Left ventricle myocardium inferior (tissue), 1 donor: ENCODE measurements at regions not wholly inside any gene's neighbourhood (a gene's known extent, or its start where the extent isn't known, plus 50 kb on each side); places are given as distances from the start of the nearest gene placed in this dataset.

Source experiments
- DNase-seq: peaks from one replicate; pipeline ENCODE4 v3.0.0-alpha.2; 2020
- H3K27ac ChIP-seq: fragments of 200-600 bp; replicated peaks from 2 replicates; pipeline ENCODE4 v1.8.0; 2021
- H3K27me3 ChIP-seq: fragments of 200-600 bp; 2 replicates; pipeline ENCODE4 v1.8.0; 2021; ENCODE audit warnings: low read depth
- H3K36me3 ChIP-seq: fragments of 200-600 bp; 2 replicates; pipeline ENCODE4 v1.8.0; 2021
- H3K4me1 ChIP-seq: fragments of 200-600 bp; 2 replicates; pipeline ENCODE4 v1.8.0; 2021
- H3K4me3 ChIP-seq: fragments of 200-600 bp; 2 replicates; pipeline ENCODE4 v1.8.0; 2021; ENCODE audit warnings: mild to moderate bottlenecking, moderate library complexity
- H3K9me3 ChIP-seq: fragments of 200-600 bp; replicated peaks from 2 replicates; pipeline ENCODE4 v1.8.0; 2021
- intact Hi-C: fragments of 100-400 bp; cut with micrococcal nuclease; formaldehyde crosslinking; loops from one replicate; pipeline ENCODE4 v1.11.0; 2022
- TF ChIP-seq, protein P1 (sequence below): fragments of 200-600 bp; IDR thresholded peaks from 2 replicates; pipeline ENCODE4 v1.8.0; 2021; ENCODE audit warnings: antibody characterized with exemption, mild to moderate bottlenecking, borderline replicate concordance
- donor health status: DM: no; HTN: yes; CAD: no; lungs with severe emphysema.

DNA sequence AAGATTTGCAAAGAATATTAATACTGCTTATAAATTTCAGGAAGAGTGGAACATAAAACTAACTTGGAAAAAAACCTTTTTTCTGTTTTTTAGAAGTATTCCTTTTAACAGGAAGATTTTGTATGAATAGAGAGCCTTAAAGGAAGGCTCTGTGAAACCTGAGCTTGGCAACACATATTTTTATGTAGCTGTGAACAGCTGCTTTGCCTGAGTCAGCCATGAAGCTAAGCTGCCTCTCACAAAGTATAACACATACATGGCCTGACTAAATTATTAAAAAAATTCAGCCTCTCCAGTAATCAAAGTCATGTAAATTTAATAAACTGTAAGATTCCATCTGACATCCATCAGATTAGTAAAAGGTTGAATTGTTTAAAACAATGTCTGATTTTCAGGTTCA lies 547.5 kb downstream of the ELAVL2 start:
- Histone ChIP-seq H3K27me3 (no peaks in the 10 kb centered on the region), H3K27ac (no peak overlapping the region), H3K4me1 (no peaks in the 10 kb centered on the region), H3K9me3 (no peaks in the 10 kb centered on the region), H3K4me3 (no peak overlapping the region), H3K36me3 (no peaks in the 10 kb centered on the region)
- intact Hi-C loops: no loop called here
- DNase-seq: no peak
- TF ChIP-seq, protein P1, sequence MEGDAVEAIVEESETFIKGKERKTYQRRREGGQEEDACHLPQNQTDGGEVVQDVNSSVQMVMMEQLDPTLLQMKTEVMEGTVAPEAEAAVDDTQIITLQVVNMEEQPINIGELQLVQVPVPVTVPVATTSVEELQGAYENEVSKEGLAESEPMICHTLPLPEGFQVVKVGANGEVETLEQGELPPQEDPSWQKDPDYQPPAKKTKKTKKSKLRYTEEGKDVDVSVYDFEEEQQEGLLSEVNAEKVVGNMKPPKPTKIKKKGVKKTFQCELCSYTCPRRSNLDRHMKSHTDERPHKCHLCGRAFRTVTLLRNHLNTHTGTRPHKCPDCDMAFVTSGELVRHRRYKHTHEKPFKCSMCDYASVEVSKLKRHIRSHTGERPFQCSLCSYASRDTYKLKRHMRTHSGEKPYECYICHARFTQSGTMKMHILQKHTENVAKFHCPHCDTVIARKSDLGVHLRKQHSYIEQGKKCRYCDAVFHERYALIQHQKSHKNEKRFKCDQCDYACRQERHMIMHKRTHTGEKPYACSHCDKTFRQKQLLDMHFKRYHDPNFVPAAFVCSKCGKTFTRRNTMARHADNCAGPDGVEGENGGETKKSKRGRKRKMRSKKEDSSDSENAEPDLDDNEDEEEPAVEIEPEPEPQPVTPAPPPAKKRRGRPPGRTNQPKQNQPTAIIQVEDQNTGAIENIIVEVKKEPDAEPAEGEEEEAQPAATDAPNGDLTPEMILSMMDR: no peak

DNA sequence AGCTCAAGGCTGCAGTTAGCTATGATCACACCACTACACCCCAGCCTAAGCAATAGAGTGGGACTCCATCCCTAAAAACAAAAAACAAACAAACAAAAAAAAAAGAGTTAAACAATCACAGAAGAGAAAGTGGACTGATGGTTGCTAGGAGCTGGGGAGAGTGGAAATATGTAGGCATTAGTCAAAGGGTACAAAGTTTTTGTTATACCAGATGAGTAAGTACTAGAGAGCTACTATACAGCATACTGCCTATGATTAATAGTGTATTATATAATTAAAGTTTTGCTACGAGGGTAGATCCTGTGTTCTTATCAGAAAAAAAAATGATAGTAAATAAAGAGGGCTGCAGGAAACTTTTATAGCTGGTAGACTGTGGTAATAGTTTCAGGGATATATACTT lies 538.6 kb downstream of the ELAVL2 start:
- DNase-seq: no peak
- Histone ChIP-seq H3K4me1 (no peaks in the 10 kb centered on the region), H3K4me3 (no peak overlapping the region), H3K27ac (no peak overlapping the region), H3K9me3 (no peaks in the 10 kb centered on the region), H3K27me3 (no peaks in the 10 kb centered on the region), H3K36me3 (no peaks in the 10 kb centered on the region)
- intact Hi-C loops: no loop called here
- TF ChIP-seq, protein P1: no peak

DNA sequence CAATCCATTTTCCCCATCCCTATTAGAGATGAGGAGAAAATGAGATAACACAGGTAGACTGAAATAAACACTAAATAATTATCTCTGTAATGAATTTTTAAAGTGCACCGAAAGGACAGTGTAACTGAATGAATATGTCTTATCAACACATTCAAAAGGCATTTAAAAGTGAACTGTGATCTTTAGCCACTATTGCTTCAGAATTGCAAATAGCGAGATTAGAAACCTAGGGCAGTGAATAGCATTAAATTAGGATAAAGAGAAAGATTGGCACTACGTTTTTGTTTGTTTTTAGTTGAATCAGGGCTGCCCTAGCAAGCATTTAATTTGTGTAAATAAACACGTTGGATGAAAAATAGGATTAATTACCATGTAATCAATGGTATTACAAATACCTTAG lies 537.5 kb downstream of the ELAVL2 start:
- Histone ChIP-seq H3K4me3 (no peak overlapping the region), H3K36me3 (no peaks in the 10 kb centered on the region), H3K27ac (no peak overlapping the region), H3K4me1 (no peaks in the 10 kb centered on the region), H3K27me3 (no peaks in the 10 kb centered on the region), H3K9me3 (no peaks in the 10 kb centered on the region)
- no peak for DNase-seq
- TF ChIP-seq, protein P1: no peak
- intact Hi-C loops: no loop called here

DNA sequence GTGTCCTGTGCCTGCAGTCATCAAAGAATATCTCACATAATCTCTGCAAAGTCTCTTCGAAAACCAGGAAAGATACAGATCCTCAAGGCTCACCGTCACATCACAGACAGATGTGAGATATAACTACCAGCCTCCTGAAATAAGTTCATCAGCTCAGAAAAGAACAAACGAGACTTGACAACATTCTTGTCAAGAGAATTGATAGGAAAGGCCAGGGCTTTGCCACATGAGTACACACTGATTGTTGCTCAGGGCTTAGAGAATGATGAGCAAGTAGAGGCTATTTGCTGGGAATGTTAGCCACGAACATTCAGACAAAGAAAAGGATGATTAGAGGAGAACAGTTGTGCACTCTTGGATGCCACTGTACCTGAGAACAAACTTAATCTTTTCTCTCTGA lies 535.1 kb downstream of the ELAVL2 start:
- Histone ChIP-seq H3K27ac (no peak overlapping the region), H3K4me1 (no peaks in the 10 kb centered on the region), H3K4me3 (no peak overlapping the region), H3K36me3 (no peaks in the 10 kb centered on the region), H3K9me3 (no peaks in the 10 kb centered on the region), H3K27me3 (no peaks in the 10 kb centered on the region)
- intact Hi-C loops: no loop called here
- TF ChIP-seq, protein P1: no peak
- DNase-seq: no peak

DNA sequence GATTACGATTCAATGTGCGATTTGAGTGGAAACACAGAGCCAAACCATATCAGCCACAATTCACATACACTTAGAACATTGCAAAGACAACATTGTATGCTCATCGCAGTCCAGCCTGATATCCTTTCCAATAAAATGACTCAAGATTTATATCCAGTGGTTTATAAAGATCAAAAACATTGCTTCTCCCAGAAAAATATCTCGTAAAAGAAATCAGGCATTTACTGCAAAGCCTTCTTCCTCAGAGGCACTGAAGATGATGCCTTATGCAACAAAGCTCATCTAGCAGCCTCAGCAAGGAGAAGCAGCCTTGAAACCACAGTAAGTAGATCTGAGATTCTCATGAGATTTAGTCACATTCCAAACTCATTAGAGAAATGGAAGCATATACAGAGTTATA lies 523.8 kb downstream of the ELAVL2 start:
- H3K4me3 ChIP-seq: no peak overlapping the region
- no peaks in the 10 kb centered on the region for H3K27me3 ChIP-seq
- no peaks in the 10 kb centered on the region for H3K4me1 ChIP-seq
- H3K36me3 ChIP-seq: no peaks in the 10 kb centered on the region
- H3K27ac ChIP-seq: no peak overlapping the region
- TF ChIP-seq, protein P1: no peak
- intact Hi-C loops: no loop called here
- H3K9me3 ChIP-seq: no peaks in the 10 kb centered on the region
- DNase-seq: no peak

DNA sequence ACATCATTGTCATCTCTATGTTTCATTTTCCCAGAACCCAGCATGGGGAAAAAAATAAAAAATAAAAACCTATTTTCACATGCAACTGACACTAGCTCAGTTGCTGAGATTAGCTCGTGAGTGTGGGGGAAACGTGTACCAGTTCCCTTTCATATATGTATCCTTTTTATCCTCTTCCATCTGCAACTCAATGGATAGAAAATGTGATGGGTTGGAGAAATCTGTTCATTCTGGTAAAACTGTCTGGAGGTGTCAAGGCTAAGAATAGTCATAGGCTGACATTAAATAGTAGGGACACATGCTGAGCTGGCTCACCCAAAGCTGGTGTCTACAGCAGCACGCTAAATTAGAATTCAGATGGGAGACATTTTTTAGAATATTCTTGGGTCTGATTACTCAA lies 519.3 kb downstream of the ELAVL2 start:
- no peaks in the 10 kb centered on the region for H3K27me3 ChIP-seq
- no peak overlapping the region for H3K27ac ChIP-seq
- no peak overlapping the region for H3K4me3 ChIP-seq
- intact Hi-C loops: no loop called here
- no peak for DNase-seq
- no peaks in the 10 kb centered on the region for H3K4me1 ChIP-seq
- no peaks in the 10 kb centered on the region for H3K36me3 ChIP-seq
- H3K9me3 ChIP-seq: no peaks in the 10 kb centered on the region
- TF ChIP-seq, protein P1: no peak
